Heart left ventricle (tissue), 13 donors: ENCODE measurements at regions not wholly inside any gene's neighbourhood (a gene's known extent, or its start where the extent isn't known, plus 50 kb on each side); places are given as distances from the start of the nearest gene placed in this dataset.

ENCODE experiments used
- CTCF ChIP-seq, 12 donors: fragments of 200-600 bp; sonication (generic) in 4 of 12; IDR thresholded peaks; one replicate each; pipeline versions ENCODE4 v1.5.0 to v1.8.0; 2018 to 2022; ENCODE audit warnings: antibody characterized with exemption in 12 of 12, mild to moderate bottlenecking in 5 of 12
- POLR2A ChIP-seq, 2 donors: fragments of 450-650 bp; IDR thresholded peaks; one replicate each; pipeline ENCODE4 v1.6.1; 2017; ENCODE audit warnings: antibody characterized with exemption in 2 of 2, mild to moderate bottlenecking in 2 of 2, moderate library complexity in 2 of 2
- donor health status: ischemic (EF 13 %, LVEDD 7.1; RV severe dilation, severe dysfunction).
- donor health status: DM: no; HTN: yes; CAD: no.
- donor health status: DM: no; HTN: no; CAD: no.
- donor health status: ischemic (EF 25% LVEDD 6.9; RV normal size, moderate dysfunction).
- donor health status: ischemic (EF 25% LVEDD 5.7; RV mildly dilated, moderate dysfunction).
- donor health status: ischemic (EF 35%, LVEDD 5.7; RV mildly dilated, moderate dysfunction).
- donor health status: nonischemic (EF 11% LVEDD 7.7; RV severe dilation, severe dysfunction).
- donor health status: DM: yes; HTN: yes; CAD: no.
- donor health status: PGD.
- donor health status: ischemic (EF 29% LVEDD 5.4; RV normal size, mild dysfunction).
- donor health status: nonischemic (EF 23%, LVEDD 6.1; RV moderate dilation, normal function).

DNA sequence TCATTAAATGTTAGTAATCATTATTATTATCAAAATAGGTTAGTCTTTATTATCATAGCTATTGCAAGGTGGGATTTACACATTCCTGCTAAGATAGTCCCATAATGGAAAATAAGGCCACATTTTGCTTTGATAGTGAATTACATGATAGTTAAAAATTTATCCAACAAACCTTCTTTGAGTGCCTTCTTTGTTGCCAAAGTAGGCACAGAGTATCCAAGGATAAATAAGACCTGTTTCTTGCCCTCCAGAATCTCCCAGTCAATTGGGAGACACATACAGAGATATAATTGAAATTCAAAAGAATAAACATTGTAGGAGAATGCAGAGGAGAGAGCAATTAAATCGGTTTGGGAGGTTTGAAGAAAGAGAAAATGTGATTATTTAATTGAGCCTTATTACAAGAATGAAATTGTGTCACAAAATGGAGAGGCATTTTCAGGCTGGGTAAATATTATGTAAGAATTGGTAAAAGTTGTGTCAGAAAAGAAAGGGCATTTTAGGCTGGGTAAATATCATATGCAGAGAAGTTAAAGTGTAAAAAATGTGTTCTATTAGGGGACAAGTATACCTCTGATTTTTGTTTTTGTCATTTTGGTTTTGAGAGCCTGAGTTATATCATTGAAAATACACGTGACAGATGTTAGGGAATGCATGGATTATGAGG is 189.3 kb downstream of the POU4F1 start:
- TF ChIP-seq CTCF (IDR thresholded peaks at IDR 0.05) (no peak), POLR2A (IDR thresholded peaks at IDR 0.05) (no peak)
